KMS-11 (cell line): ENCODE measurements at regions not wholly inside any gene's neighbourhood (a gene's known extent, or its start where the extent isn't known, plus 50 kb on each side); places are given as distances from the start of the nearest gene placed in this dataset.

ENCODE experiments used
- H2AFZ ChIP-seq: fragments of 200-600 bp; sonication (generic); 2 replicates; pipeline ENCODE4 v1.6.1; 2016; ENCODE audit warnings: antibody characterized with exemption, mixed run types, low read depth
- H3K27ac ChIP-seq: fragments of 200-600 bp; sonication (generic); 2 replicates; pipeline ENCODE4 v1.6.1; 2016; ENCODE audit warnings: mild to moderate bottlenecking, mixed run types
- H3K27me3 ChIP-seq: fragments of 200-600 bp; sonication (generic); 2 replicates; pipeline ENCODE4 v1.6.1; 2017; ENCODE audit warnings: mild to moderate bottlenecking, low read depth, mixed run types, moderate library complexity; ENCODE audit not compliant: insufficient read depth
- H3K36me3 ChIP-seq: fragments of 200-600 bp; sonication (generic); 2 replicates; pipeline ENCODE4 v1.6.1; 2017; ENCODE audit warnings: mild to moderate bottlenecking, mixed run types; ENCODE audit not compliant: insufficient read depth
- H3K4me1 ChIP-seq: fragments of 200-600 bp; sonication (generic); 2 replicates; pipeline ENCODE4 v1.6.1; 2016; ENCODE audit warnings: mild to moderate bottlenecking, low read depth, mixed run types; ENCODE audit not compliant: poor library complexity, severe bottlenecking
- H3K4me2 ChIP-seq: fragments of 200-600 bp; sonication (generic); 2 replicates; pipeline ENCODE4 v1.7.0; 2016; ENCODE audit warnings: mild to moderate bottlenecking, mixed run types
- H3K4me3 ChIP-seq: fragments of 200-600 bp; sonication (generic); IDR thresholded peaks from 2 replicates; pipeline ENCODE4 v1.6.1; 2017; ENCODE audit warnings: low read depth, low read length, mixed read lengths; ENCODE audit not compliant: insufficient read depth
- H3K79me2 ChIP-seq: fragments of 200-600 bp; sonication (generic); 2 replicates; pipeline ENCODE4 v1.6.1; 2016; ENCODE audit warnings: low read depth, mixed run types; ENCODE audit not compliant: insufficient read depth
- H3K9ac ChIP-seq: fragments of 200-600 bp; sonication (generic); 2 replicates; pipeline ENCODE4 v1.6.1; 2016; ENCODE audit warnings: mild to moderate bottlenecking, mixed run types
- H4K20me1 ChIP-seq: fragments of 200-600 bp; sonication (generic); 2 replicates; pipeline ENCODE4 v1.6.1; 2016; ENCODE audit warnings: mild to moderate bottlenecking, mixed run types; ENCODE audit not compliant: insufficient read depth
- TF ChIP-seq, protein P1 (sequence below): fragments of 200-600 bp; sonication (generic); conservative IDR thresholded peaks from 2 replicates; pipeline ENCODE4 v1.6.1; 2017; ENCODE audit warnings: low read depth, mild to moderate bottlenecking, antibody characterized with exemption, low read length, moderate library complexity, mixed read lengths

DNA sequence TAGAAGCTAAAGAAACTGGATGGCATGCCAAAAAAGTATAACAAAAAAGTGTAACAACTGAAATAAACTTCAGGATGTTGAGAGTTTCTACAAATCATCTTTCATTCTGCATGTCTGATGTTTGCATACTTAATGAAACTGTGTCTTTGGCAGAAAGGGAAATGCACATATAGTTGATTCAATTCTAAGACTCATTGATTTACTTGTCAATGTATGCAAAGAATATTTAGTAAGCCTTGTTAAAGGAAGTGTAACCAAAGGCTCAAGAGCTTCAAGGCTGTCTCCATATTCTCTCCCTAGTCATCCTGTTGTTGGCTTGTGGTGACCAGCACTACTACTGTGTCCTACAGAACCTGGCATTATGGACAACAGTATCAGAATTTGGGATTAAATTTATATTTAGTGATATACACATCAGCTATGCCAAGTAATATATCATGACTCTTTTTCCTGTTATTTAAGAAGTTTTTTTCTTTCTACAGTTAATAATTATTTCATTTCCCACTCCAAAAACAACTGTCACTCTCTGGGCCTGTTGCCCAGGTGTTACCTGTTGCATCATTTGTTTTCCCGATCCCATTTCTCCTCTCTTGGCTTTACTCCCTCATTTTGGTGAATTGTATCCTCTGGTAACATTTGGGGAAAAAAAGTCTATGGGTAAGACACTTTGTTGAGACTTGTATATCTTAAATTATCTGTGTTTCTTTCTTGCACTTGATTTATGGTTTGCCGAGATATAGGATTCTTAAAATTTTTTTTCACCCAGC, 226.6 kb upstream of the BMPER start:
- Histone ChIP-seq H4K20me1 (no peaks in the 10 kb centered on the region), H3K27me3 (no peaks in the 10 kb centered on the region), H3K4me1 (no peaks in the 10 kb centered on the region), H3K79me2 (no peaks in the 10 kb centered on the region), H3K4me3 (no peak overlapping the region), H2AFZ (no peak overlapping the region), H3K27ac (no peak overlapping the region), H3K9ac (no peak overlapping the region), H3K36me3 (no peaks in the 10 kb centered on the region), H3K4me2 (no peak overlapping the region)
- TF ChIP-seq, protein P1, sequence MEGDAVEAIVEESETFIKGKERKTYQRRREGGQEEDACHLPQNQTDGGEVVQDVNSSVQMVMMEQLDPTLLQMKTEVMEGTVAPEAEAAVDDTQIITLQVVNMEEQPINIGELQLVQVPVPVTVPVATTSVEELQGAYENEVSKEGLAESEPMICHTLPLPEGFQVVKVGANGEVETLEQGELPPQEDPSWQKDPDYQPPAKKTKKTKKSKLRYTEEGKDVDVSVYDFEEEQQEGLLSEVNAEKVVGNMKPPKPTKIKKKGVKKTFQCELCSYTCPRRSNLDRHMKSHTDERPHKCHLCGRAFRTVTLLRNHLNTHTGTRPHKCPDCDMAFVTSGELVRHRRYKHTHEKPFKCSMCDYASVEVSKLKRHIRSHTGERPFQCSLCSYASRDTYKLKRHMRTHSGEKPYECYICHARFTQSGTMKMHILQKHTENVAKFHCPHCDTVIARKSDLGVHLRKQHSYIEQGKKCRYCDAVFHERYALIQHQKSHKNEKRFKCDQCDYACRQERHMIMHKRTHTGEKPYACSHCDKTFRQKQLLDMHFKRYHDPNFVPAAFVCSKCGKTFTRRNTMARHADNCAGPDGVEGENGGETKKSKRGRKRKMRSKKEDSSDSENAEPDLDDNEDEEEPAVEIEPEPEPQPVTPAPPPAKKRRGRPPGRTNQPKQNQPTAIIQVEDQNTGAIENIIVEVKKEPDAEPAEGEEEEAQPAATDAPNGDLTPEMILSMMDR = no peak

DNA sequence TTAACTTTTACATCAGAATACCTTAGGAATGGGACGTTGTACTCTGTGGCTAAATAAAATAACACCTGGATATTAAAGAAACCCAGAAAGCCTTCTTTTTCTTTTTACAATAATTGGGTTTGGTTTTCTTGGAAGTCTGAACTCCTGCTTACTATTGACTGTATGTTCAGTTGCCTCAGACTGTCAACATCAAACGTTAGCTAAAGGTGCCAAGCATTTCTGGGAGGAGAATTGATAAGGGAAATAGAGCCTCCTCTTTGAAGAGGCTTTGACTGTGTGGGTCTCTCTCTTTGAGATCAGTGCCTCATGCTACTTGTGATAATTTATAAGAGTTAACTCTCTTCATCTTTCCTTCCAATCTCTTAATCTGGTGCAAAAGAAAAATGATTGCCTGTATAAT, 224.7 kb upstream of the BMPER start:
- Histone ChIP-seq H3K4me3 (no peak overlapping the region), H3K4me2 (no peak overlapping the region), H3K27ac (no peak overlapping the region), H3K36me3 (no peaks in the 10 kb centered on the region), H3K27me3 (no peaks in the 10 kb centered on the region), H3K9ac (no peak overlapping the region), H3K4me1 (no peaks in the 10 kb centered on the region), H2AFZ (no peak overlapping the region), H4K20me1 (no peaks in the 10 kb centered on the region), H3K79me2 (no peaks in the 10 kb centered on the region)
- TF ChIP-seq, protein P1 = no peak

DNA sequence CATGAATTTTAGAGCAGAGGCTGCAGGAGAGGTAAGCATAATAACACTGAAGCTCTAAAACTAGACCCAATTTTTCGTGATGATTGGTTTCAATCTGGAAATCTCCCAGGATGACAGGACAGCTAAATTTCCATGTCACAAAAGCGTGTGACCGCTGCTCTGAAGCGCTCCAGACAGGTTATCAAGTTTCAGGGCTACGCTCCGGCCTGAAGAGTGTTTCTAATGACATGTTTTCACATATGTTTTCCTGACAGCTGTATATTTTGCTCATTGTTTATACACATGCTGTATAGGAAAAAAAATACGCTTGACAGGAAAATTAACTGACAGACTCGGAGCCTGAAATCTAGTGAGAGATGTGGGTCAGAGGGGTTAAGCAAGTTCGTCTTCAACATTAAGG, 219.8 kb upstream of the BMPER start:
- no peaks in the 10 kb centered on the region for H4K20me1 ChIP-seq
- no peaks in the 10 kb centered on the region for H3K4me1 ChIP-seq
- H3K27me3 ChIP-seq = no peaks in the 10 kb centered on the region
- H2AFZ ChIP-seq = no peak overlapping the region
- no peaks in the 10 kb centered on the region for H3K36me3 ChIP-seq
- no peak overlapping the region for H3K9ac ChIP-seq
- no peak overlapping the region for H3K4me2 ChIP-seq
- TF ChIP-seq, protein P1 = no peak
- H3K27ac ChIP-seq = no peak overlapping the region
- no peak overlapping the region for H3K4me3 ChIP-seq
- no peaks in the 10 kb centered on the region for H3K79me2 ChIP-seq

DNA sequence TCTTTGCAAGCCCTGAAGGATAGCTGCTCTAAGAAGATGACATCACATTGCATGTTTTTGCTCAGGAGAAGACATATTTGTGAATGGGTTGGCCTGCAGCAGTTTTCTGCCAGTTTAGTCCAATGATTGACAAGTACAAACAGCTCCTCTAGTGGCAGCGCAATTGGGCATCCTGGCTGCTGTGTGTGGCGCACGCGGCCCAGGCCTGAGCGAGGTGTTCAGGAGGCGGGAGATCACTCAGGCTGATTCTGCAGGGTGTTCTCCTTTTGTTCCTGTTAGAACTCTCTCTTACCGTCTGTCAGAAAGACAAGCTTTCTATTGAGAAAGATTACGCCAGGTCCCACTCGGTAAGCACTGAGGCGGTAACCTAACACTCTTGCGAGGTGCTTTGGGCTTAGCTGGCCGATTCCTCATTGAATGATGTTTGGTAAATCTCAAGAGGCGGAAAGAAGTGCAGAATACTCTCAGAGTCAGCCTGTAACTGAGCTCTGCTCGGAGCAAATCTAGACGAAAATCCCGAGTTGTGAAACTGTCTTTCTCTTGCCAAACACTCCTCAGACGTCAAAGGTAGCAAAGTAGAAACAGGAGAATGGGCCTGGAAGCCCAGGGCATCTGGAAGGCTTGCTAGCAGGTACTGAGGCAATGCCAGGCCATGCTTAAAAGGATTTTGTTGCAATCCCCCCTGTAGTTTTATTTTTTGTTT, 219.2 kb upstream of the BMPER start:
- no peaks in the 10 kb centered on the region for H4K20me1 ChIP-seq
- TF ChIP-seq, protein P1 = no peak
- no peak overlapping the region for H3K9ac ChIP-seq
- H3K4me2 ChIP-seq = no peak overlapping the region
- H2AFZ ChIP-seq = no peak overlapping the region
- H3K36me3 ChIP-seq = no peaks in the 10 kb centered on the region
- no peak overlapping the region for H3K4me3 ChIP-seq
- no peaks in the 10 kb centered on the region for H3K4me1 ChIP-seq
- H3K27me3 ChIP-seq = no peaks in the 10 kb centered on the region
- H3K79me2 ChIP-seq = no peaks in the 10 kb centered on the region
- H3K27ac ChIP-seq = no peak overlapping the region
